ENCODE measurements at regions not wholly inside any gene's neighbourhood (a gene's known extent, or its start where the extent isn't known, plus 50 kb on each side); places are given as distances from the start of the nearest gene placed in this dataset.

DNA sequence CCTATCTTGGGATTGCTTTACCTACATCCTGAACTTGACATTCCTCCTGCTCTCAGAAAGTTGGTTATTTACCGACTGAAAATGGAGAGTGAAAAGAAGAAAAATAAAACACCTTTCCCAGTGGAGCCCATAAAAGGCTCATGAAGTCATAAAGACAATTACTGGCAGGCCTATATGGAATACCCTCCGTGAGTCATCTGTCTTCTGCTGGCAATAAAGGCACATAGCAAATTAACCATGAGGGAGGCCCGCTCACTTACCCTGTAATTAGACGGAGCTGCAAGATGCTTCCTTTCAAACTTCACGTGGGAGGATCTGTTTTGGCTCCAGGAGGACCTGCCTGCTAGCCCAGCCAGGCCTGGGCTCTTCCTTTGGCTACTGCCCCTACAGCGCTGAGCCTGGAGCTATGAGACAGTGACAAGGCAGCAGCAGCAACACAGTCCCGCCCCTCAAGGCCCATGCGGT lies 540.4 kb downstream of the BUD13 start:
- intact Hi-C loops (cut with DNase I): no loop called here
- H3K27ac ChIP-seq: no peak overlapping the region
- no peaks in the 10 kb centered on the region for H3K4me1 ChIP-seq (replicated peaks)
- no peak for DNase-seq (ENCODE audit: low spot score)
- H3K36me3 ChIP-seq: no peaks in the 10 kb centered on the region
- no peaks in the 10 kb centered on the region for H3K27me3 ChIP-seq (replicated peaks; ENCODE audit: insufficient read depth)
- TF ChIP-seq POLR2AphosphoS5 (IDR thresholded peaks at IDR 0.05) (no peak), POLR2A (IDR thresholded peaks at IDR 0.05) (no peak), CTCF (IDR thresholded peaks at IDR 0.05) (no peak)
- H3K4me3 ChIP-seq: no peak overlapping the region
- 25% methylated on average over 8 of the region's 8 CpGs for WGBS
- no peaks in the 10 kb centered on the region for H3K9me3 ChIP-seq

- DNase-seq (ENCODE audit: low spot score): no peak
- intact Hi-C loops (cut with DNase I): no loop called here
- TF ChIP-seq POLR2A (IDR thresholded peaks at IDR 0.05) (no peak), POLR2AphosphoS5 (IDR thresholded peaks at IDR 0.05) (no peak), CTCF (IDR thresholded peaks at IDR 0.05) (no peak)
- Histone ChIP-seq H3K4me1 (replicated peaks) (no peaks in the 10 kb centered on the region), H3K36me3 (no peaks in the 10 kb centered on the region), H3K4me3 (no peak overlapping the region), H3K27ac (no peak overlapping the region), H3K27me3 (replicated peaks; ENCODE audit: insufficient read depth) (no peaks in the 10 kb centered on the region), H3K9me3 (no peaks in the 10 kb centered on the region)
- WGBS: 64% methylated on average over 7 of the region's 7 CpGs
Measured at GRCh38 chr11:116231543-116231942, 541.2 kb downstream of the BUD13 start.

DNA sequence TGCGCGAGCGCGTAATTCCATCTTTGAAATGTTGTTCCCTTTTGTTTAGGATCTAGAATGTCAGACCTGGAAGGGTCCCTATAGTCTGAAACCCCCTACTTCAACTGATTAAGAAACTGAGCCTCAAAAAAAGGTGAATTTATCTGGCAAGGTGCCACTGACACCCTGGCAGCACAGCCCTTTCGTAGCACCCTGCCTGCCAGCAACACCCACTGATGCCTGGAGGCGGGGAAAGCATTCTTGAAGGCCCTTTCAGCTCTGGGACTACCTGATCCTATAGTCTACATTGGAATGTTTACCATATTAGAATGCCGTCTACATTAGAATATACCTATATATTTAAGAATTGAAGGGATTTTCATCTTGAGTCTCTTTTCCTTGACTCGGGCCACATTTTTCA lies 542.3 kb downstream of the BUD13 start:
- TF ChIP-seq CTCF (IDR thresholded peaks at IDR 0.05) (no peak), POLR2A (IDR thresholded peaks at IDR 0.05) (no peak), POLR2AphosphoS5 (IDR thresholded peaks at IDR 0.05) (no peak)
- intact Hi-C loops (cut with DNase I): no loop called here
- no peaks in the 10 kb centered on the region for H3K9me3 ChIP-seq
- H3K4me1 ChIP-seq (replicated peaks): no peaks in the 10 kb centered on the region
- WGBS: 97% methylated on average over 8 of the region's 8 CpGs
- no peak overlapping the region for H3K4me3 ChIP-seq
- no peak for DNase-seq (ENCODE audit: low spot score)
- no peaks in the 10 kb centered on the region for H3K36me3 ChIP-seq
- no peaks in the 10 kb centered on the region for H3K27me3 ChIP-seq (replicated peaks; ENCODE audit: insufficient read depth)
- no peak overlapping the region for H3K27ac ChIP-seq

DNA sequence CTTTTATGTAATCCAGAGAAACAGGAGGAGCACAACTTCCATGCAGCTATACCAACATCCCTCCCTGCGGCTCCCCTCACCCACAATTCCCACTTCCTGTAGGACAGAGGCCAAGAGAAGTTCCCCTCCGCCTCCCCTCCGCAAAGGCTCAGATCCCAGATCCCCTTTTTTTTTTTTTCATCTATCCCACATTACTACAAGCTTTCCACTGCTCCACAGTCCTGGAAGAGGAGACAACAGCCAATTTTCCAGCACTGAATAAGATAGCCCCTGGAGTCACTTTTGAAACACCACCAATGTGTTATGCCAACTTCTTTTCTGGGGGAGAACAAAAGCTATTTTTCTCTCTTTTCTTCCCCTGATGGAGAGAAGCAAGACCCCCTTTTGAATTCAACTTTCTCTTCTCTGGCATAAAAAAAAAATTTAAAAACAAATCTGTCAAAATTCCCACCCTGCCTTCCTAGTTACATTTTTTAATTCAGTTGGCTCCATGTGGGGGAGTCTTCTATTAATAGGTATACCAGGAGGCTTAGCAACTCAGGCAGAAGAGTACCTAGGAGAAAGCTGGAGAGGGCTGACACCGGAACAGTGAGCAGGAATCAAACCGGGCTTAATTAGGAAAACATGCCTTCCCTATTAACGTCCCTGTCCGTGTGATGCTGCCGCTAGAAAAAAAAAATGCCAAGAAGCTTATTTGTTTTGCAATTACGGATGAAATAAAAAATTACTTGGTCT lies 543.4 kb downstream of the BUD13 start:
- TF ChIP-seq POLR2A (IDR thresholded peaks at IDR 0.05) (no peak), CTCF (IDR thresholded peaks at IDR 0.05) (no peak), POLR2AphosphoS5 (IDR thresholded peaks at IDR 0.05) (no peak)
- Histone ChIP-seq H3K36me3 (no peaks in the 10 kb centered on the region), H3K9me3 (no peaks in the 10 kb centered on the region), H3K4me1 (replicated peaks) (no peaks in the 10 kb centered on the region), H3K27me3 (replicated peaks; ENCODE audit: insufficient read depth) (no peaks in the 10 kb centered on the region), H3K4me3 (no peak overlapping the region), H3K27ac (no peak overlapping the region)
- 65% methylated on average over 9 of the region's 9 CpGs for WGBS
- DNase-seq (ENCODE audit: low spot score): no peak
- intact Hi-C loops (cut with DNase I): loop anchor here (10.0 kb wide), 2 partner anchors 235 to 735 kb away; no protein-coding TSS in a partner anchor

DNA sequence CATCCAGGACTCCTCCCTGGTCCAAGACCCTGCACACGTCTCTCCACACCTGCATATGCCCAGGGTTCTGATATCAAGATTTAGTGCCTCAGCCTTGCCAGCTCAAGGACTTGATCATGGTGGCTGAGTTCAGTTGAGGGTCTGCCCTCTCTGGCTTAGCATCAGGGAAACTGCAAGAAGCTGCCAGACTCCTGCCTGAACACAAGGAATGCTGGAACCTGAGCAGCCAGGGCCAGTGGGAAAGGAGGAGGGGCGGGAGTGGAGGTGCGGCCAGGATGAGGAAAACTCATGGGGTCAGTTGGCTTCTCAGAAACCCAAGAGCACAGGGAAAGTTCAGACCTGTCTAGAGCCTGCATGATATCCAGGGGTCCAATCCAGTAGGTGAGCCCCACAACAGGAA lies 546.1 kb downstream of the BUD13 start:
- no peaks in the 10 kb centered on the region for H3K36me3 ChIP-seq
- H3K9me3 ChIP-seq: no peaks in the 10 kb centered on the region
- H3K27me3 ChIP-seq (replicated peaks; ENCODE audit: insufficient read depth): no peaks in the 10 kb centered on the region
- intact Hi-C loops (cut with DNase I): loop anchor here (10.0 kb wide), 2 partner anchors 232 to 732 kb away; no protein-coding TSS in a partner anchor
- TF ChIP-seq POLR2A (IDR thresholded peaks at IDR 0.05) (no peak), CTCF (IDR thresholded peaks at IDR 0.05) (no peak), POLR2AphosphoS5 (IDR thresholded peaks at IDR 0.05) (no peak)
- no peak for DNase-seq (ENCODE audit: low spot score)
- no peak overlapping the region for H3K27ac ChIP-seq
- WGBS: 84% methylated on average over 3 of the region's 3 CpGs
- no peak overlapping the region for H3K4me3 ChIP-seq
- no peaks in the 10 kb centered on the region for H3K4me1 ChIP-seq (replicated peaks)

Data from prostate gland (tissue), 2 donors.